Stimulated activated CD4-positive, alpha-beta T cell treated with anti-CD3 and anti-CD28 coated beads, Interleukin-1b, Interleukin-23, amount 100 ng/mL, for 48 hours (primary cell): ENCODE measurements at regions not wholly inside any gene's neighbourhood (a gene's known extent, or its start where the extent isn't known, plus 50 kb on each side); places are given as distances from the start of the nearest gene placed in this dataset.

Source experiments
- DNase-seq: peaks from one replicate; pipeline ENCODE4 v3.0.0-alpha.2; 2020

DNA sequence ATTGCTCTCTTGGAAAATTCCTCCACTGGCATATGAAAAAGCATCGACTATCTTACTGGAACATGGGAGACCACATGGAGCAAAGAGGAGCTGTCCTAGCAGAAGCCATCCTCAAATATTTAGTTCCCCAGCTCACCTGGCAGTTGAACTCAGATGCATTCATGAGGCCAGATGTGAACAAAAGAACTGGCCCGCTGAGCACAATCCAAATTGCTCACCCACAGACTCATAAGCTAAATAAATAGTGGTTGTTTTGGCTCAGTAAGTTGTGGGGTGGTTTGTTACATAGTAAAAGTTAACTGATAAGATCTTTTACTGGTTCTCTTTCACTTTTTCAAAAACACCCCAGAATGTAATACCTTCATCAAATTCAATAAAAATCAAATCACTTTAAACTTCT is 108.6 kb upstream of the CWC22 start:
- DNase-seq = no peak

DNA sequence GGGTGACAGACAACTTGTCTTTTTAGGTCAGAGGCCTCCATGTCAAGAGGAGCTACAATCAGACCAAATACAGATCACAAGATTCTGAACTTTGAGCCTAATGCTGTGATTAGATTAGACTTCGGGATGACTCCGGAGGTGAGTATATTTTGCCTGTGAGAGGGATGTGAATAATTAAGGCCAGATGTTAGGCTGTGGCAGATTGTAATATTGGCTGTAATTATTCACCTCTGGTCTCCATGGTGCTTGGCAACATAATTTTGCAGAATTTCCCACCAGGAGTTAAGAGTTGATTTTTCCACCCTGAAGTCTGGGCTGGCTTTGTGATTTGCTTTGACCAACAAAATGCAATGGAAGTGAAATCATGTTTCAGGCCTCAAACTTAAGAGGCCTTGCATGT is 108.2 kb upstream of the CWC22 start:
- DNase-seq = no peak

- DNase-seq = no peak
These were observed 104.8 kb upstream of the CWC22 start for GRCh38 chr2:180111901-180112300.

- no peak for DNase-seq
These were observed 103.4 kb upstream of the CWC22 start for GRCh38 chr2:180110469-180110868.

GRCh38 chr2:180101846-180102245 is 94.7 kb upstream of the CWC22 start:
- no peak for DNase-seq

- DNase-seq = no peak
These were observed 92.2 kb upstream of the CWC22 start for GRCh38 chr2:180099308-180099707.

DNA sequence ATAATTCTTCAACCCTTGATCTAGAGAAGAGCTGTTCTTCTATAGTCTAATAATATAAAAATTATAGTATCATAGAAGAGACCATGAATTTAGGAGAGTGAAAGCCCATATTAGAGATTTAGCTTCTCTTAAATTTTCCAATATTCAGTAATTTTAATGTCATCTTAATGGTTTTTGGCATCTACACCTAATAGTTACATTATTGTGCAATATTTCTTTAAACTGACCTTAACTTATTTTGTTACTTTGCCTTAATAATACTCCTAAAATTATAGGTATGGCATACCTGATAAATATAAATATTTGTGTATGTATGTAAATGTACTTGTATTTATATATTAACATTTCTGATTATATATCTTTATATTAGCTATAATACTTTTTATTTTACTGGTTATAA is 78.0 kb upstream of the CWC22 start:
- DNase-seq = no peak

DNA sequence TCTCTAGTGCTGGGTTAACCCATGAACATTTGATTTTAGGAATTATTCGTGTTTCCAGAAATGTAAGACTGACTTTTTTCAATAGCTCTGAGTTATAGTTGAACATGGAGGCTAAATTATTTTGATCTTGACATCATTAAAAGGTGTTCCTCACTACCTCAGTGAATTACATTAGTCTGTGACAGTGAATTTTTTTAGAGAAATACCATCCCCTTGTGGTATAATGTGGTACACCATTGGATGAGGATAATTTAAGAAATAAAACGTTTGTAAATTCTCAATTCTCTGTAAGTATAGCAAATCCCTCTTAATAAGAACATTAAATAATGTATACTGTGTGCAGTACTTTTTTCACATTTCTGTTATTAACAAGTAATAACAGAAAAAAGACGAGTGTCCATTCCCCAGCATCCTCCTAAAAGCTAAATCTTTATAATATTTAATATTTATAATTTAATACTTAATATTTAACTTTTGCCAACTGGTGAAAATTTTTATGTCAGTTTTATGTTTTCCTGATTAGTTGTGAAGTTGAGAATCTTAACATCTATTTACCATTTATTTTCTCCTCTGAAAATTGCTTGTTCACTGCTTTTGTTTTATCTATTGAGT is 70.3 kb upstream of the CWC22 start:
- DNase-seq = no peak

DNA sequence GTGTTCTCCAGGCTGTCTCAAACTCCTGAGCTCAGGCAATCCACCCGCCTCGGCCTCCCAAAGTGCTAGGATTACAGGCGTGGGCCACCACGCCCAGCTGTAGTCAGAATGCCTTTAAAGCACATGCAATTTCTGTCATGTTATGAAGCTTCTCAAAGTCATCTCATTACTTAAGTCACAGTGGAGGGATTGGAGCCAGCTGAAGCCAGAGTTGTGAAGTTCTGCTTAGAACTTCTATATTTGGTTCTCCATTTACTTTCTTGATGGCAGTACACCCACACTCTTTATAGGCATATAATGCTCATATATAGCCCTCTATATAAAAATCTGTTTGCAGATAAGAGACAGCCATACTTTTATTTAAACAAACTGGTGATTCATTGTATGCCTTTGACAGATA is 68.8 kb upstream of the CWC22 start:
- DNase-seq = no peak

- no peak for DNase-seq
These were observed 64.7 kb upstream of the CWC22 start for GRCh38 chr2:180071797-180072196.

DNA sequence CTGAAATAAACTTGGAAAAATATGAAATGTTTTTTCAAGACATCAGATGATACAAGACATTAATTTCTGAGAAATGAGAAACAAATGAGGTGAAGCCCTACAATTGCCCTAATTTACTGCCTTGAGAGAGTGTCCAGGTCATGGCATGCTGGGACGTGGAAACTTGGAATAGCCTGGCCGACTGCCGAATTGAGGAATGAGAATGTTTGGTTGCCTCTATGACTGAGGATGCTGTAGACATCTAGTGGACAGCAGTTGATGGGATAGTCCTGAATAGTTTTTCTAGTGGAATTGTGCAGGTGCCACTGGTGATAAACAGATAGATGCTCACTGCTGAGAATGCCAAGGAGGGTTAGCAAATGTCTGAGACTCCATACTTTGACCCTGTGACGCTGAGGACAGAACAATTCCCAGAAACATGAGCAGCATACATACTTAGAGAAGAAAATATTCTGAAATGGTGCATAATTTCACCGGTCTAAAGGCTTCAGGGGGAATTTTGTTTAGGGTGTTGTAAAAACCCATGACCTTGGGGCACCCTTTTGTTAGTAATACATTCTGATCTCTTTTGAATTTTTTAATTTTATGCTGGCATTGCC is 56.5 kb upstream of the CWC22 start:
- no peak for DNase-seq

- DNase-seq = no peak
These were observed 55.1 kb upstream of the CWC22 start for GRCh38 chr2:180062178-180062577.

DNA sequence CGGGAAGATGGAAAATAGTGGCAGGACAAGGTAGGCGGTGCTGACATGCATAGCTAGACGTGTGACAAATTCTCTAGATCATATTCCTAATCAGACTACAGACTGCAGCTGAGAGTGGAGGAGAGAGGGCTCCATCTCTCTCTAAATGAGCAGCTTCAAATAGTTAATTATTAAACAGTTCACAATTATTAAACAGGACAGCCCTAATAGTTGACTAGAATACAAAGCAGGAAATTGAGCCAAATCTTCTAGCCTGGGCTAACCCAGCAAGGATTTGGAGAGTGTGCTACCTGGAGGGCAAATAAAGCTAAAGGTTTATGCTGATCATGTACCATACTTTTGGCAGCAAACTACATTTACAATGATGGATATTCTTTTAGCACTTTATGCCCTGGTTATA is 54.4 kb upstream of the CWC22 start:
- DNase-seq = no peak

GRCh38 chr2:180061085-180061484 is 54.0 kb upstream of the CWC22 start:
- DNase-seq = no peak

GRCh38 chr2:180058993-180059392 is 51.9 kb upstream of the CWC22 start:
- DNase-seq = no peak

GRCh38 chr2:180057706-180058412 is 50.8 kb upstream of the CWC22 start:
- DNase-seq = no peak
